Activated T-cell treated with anti-CD3 and anti-CD28 coated beads, Interleukin-2, amount 50 U/mL, for 24 hours (primary cell): ENCODE measurements at regions not wholly inside any gene's neighbourhood (a gene's known extent, or its start where the extent isn't known, plus 50 kb on each side); places are given as distances from the start of the nearest gene placed in this dataset.

Experiments
- DNase-seq: peaks from one replicate; pipeline ENCODE4 v3.0.0-alpha.2; 2020
- H3K27ac Mint-ChIP-seq: 2 replicates; pipeline ENCODE4 v1.8.0; 2020; ENCODE audit warnings: mild to moderate bottlenecking, mixed read lengths
- H3K27me3 Mint-ChIP-seq: 2 replicates; pipeline ENCODE4 v1.8.0; 2020; ENCODE audit warnings: mixed read lengths
- H3K36me3 Mint-ChIP-seq: 2 replicates; pipeline ENCODE4 v1.8.0; 2020; ENCODE audit warnings: low read depth, mixed read lengths
- H3K4me1 Mint-ChIP-seq: 2 replicates; pipeline ENCODE4 v1.8.0; 2020; ENCODE audit warnings: low read depth, mixed read lengths
- H3K4me3 Mint-ChIP-seq: 2 replicates; pipeline ENCODE4 v1.8.0; 2020; ENCODE audit warnings: mild to moderate bottlenecking, moderate library complexity, mixed read lengths
- H3K9me3 Mint-ChIP-seq: 2 replicates; pipeline ENCODE4 v1.8.0; 2020; ENCODE audit warnings: mixed read lengths

DNA sequence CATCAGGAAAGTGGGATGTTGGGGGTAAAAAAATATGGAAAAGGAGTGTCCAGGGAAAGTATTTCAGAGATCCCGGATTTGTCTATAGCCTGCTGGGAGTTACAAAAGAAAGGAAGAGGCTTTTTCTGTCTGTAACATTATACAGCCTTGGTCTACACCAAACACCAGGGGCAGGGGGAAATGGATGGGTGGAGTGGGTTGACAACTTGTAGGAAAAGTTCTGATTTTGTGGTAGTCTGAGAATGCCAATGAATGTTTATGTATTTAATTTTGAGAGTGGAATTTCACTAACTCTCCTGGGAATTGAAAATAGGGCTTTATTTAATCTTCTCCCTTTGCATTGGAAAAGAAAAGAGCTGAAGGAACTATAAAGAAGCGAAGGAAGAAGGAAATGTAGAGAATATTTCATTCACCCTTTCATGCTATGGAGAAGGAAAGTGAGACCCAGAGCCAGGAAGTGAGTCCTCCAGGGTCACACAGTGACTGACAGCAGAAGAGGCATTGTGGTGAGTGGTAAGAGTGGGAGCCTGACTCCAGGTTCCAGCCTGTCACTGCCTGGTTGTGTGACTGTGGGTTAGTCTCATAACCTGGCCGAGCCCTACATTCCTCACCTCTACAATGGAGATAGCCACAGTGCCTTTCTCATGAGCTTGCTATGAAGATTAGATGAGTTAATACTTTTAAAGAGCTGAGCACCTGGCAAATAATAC is 346.3 kb upstream of the TNP1 start:
- H3K27ac Mint-ChIP-seq: no peak overlapping the region
- DNase-seq: no peak
- peaks cover 43% of the 10 kb centered on the region for H3K27me3 Mint-ChIP-seq
- H3K4me1 Mint-ChIP-seq: peaks cover 2% of the 10 kb centered on the region
- no peaks in the 10 kb centered on the region for H3K36me3 Mint-ChIP-seq
- H3K4me3 Mint-ChIP-seq: no peak overlapping the region
- peaks cover 2% of the 10 kb centered on the region for H3K9me3 Mint-ChIP-seq

DNA sequence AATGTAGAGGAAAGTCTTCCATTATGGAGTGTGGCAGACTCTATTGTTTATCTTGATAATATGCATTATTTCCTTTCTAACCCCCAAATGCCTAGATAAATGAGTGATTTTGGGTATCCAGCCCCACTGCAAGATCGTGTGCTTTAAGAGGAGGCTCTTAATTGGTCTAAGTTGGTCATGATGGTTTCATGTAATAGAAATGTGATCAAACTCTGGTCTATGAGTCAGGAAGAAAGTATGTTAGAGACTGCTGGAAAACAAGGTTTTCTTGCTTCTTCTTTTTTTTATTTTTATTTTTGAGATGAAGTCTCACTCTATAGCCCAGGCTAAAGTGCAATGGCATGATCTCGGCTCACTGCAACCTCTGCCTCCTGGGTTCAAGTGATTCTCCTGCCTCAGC is 344.5 kb upstream of the TNP1 start:
- DNase-seq: no peak
- peaks cover 28% of the 10 kb centered on the region for H3K27me3 Mint-ChIP-seq
- H3K4me1 Mint-ChIP-seq: peaks cover 2% of the 10 kb centered on the region
- H3K9me3 Mint-ChIP-seq: no peaks in the 10 kb centered on the region
- H3K36me3 Mint-ChIP-seq: no peaks in the 10 kb centered on the region
- H3K4me3 Mint-ChIP-seq: no peak overlapping the region
- H3K27ac Mint-ChIP-seq: no peak overlapping the region

GRCh38 chr2:217203086-217203485 is 343.2 kb upstream of the TNP1 start:
- no peaks in the 10 kb centered on the region for H3K36me3 Mint-ChIP-seq
- no peaks in the 10 kb centered on the region for H3K9me3 Mint-ChIP-seq
- peaks cover 23% of the 10 kb centered on the region for H3K27me3 Mint-ChIP-seq
- H3K4me3 Mint-ChIP-seq: no peak overlapping the region
- DNase-seq: no peak
- H3K27ac Mint-ChIP-seq: no peak overlapping the region
- H3K4me1 Mint-ChIP-seq: peaks cover 2% of the 10 kb centered on the region

GRCh38 chr2:217199255-217199630 is 339.4 kb upstream of the TNP1 start:
- H3K4me3 Mint-ChIP-seq: no peak overlapping the region
- DNase-seq: no peak
- H3K9me3 Mint-ChIP-seq: no peaks in the 10 kb centered on the region
- H3K4me1 Mint-ChIP-seq: no peaks in the 10 kb centered on the region
- H3K27me3 Mint-ChIP-seq: peaks cover 13% of the 10 kb centered on the region
- H3K36me3 Mint-ChIP-seq: no peaks in the 10 kb centered on the region
- no peak overlapping the region for H3K27ac Mint-ChIP-seq

- no peaks in the 10 kb centered on the region for H3K9me3 Mint-ChIP-seq
- no peak overlapping the region for H3K27ac Mint-ChIP-seq
- no peaks in the 10 kb centered on the region for H3K36me3 Mint-ChIP-seq
- H3K4me3 Mint-ChIP-seq: no peak overlapping the region
- peaks cover 3% of the 10 kb centered on the region for H3K27me3 Mint-ChIP-seq
- no peaks in the 10 kb centered on the region for H3K4me1 Mint-ChIP-seq
- no peak for DNase-seq
Observed at GRCh38 chr2:217195658-217196446, 336.0 kb upstream of the TNP1 start.

GRCh38 chr2:217195016-217195415 is 335.2 kb upstream of the TNP1 start:
- Mint-ChIP-seq H3K27me3 (peaks cover 3% of the 10 kb centered on the region), H3K4me3 (no peak overlapping the region), H3K9me3 (no peaks in the 10 kb centered on the region), H3K27ac (no peak overlapping the region), H3K4me1 (no peaks in the 10 kb centered on the region), H3K36me3 (no peaks in the 10 kb centered on the region)
- DNase-seq: no peak

GRCh38 chr2:217193431-217194340 is 333.8 kb upstream of the TNP1 start:
- no peak overlapping the region for H3K27ac Mint-ChIP-seq
- no peak overlapping the region for H3K4me3 Mint-ChIP-seq
- H3K27me3 Mint-ChIP-seq: peaks cover 3% of the 10 kb centered on the region
- no peaks in the 10 kb centered on the region for H3K4me1 Mint-ChIP-seq
- no peaks in the 10 kb centered on the region for H3K9me3 Mint-ChIP-seq
- H3K36me3 Mint-ChIP-seq: no peaks in the 10 kb centered on the region
- no peak for DNase-seq

DNA sequence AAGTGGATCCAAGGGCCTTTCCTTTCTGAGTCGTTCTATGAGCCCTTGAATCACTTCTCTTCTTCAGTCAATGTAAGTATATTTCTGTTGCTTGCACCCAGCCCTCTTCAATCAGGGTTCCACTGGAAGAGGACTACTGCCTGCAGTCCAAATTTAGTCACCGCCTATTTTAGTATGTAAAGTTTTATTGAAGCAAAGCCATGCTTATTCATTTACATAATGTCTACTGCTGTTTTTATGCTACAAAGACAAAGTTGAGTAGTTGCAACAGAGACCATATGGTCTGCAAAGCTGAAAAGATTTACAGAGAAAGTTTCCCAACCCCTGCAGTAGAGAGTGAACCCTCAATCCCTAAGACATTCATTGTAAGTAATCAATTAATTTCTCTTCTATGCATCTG is 332.5 kb upstream of the TNP1 start:
- Mint-ChIP-seq H3K9me3 (no peaks in the 10 kb centered on the region), H3K4me1 (no peaks in the 10 kb centered on the region), H3K27ac (no peak overlapping the region), H3K4me3 (no peak overlapping the region), H3K36me3 (no peaks in the 10 kb centered on the region), H3K27me3 (peaks cover 5% of the 10 kb centered on the region)
- DNase-seq: no peak

DNA sequence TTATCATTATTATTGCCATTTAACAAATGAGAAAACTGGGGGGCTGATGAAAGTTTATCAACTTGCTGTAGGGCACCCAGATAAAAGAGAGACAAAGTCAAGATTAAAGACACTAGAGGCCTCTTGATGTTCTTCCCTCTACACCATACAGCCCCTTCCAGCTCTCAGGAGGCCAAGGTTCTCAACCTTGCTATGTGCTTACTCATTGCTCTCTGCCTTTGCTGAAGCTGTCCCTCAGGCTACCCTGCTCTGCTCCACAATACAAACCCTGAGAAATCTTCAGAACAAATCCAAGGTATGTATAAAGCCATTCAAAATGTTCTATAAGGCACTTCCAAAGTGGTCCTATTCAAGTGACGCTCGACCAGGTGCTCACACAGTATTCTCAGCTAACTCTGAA is 329.9 kb upstream of the TNP1 start:
- H3K27me3 Mint-ChIP-seq: peaks cover 6% of the 10 kb centered on the region
- no peak for DNase-seq
- no peak overlapping the region for H3K27ac Mint-ChIP-seq
- no peaks in the 10 kb centered on the region for H3K9me3 Mint-ChIP-seq
- no peaks in the 10 kb centered on the region for H3K36me3 Mint-ChIP-seq
- H3K4me3 Mint-ChIP-seq: no peak overlapping the region
- H3K4me1 Mint-ChIP-seq: no peaks in the 10 kb centered on the region

- H3K9me3 Mint-ChIP-seq: no peaks in the 10 kb centered on the region
- H3K27me3 Mint-ChIP-seq: peaks cover 6% of the 10 kb centered on the region
- H3K4me3 Mint-ChIP-seq: no peak overlapping the region
- DNase-seq: no peak
- H3K4me1 Mint-ChIP-seq: no peaks in the 10 kb centered on the region
- H3K36me3 Mint-ChIP-seq: no peaks in the 10 kb centered on the region
- no peak overlapping the region for H3K27ac Mint-ChIP-seq
Observed at GRCh38 chr2:217189131-217189530, 329.3 kb upstream of the TNP1 start.

DNA sequence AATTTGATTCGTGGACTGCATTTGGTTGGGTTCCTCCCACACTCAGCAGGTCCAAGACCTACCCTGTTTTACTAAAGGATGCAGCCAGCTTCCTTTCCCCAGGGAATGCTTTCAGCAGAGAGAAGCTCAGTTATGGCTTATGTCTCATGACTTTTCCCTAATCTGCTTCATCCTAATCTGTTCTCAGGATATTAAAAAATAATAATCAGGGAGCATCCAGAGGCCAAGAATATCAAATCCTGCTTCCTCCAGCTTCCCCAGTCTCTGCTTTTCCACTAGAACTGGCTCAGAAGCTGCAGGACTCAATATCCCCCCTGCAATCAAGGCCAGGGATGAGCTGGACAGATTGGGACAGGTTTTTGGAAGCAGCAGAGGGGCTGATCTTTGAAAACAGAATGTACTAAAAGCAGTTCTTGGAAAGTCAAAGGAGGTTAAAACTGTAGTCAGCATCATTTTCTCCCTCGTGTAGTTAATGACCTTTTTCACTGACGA is 326.9 kb upstream of the TNP1 start:
- no peak overlapping the region for H3K4me3 Mint-ChIP-seq
- no peaks in the 10 kb centered on the region for H3K9me3 Mint-ChIP-seq

GRCh38 chr2:217186152-217186551 is 326.3 kb upstream of the TNP1 start:
- no peaks in the 10 kb centered on the region for H3K9me3 Mint-ChIP-seq
- H3K36me3 Mint-ChIP-seq: no peaks in the 10 kb centered on the region
- no peak overlapping the region for H3K27ac Mint-ChIP-seq
- H3K27me3 Mint-ChIP-seq: peaks cover 6% of the 10 kb centered on the region
- DNase-seq: no peak
- no peak overlapping the region for H3K4me3 Mint-ChIP-seq
- no peaks in the 10 kb centered on the region for H3K4me1 Mint-ChIP-seq

More for the DNA sequence above, 326.9 kb upstream of the TNP1 start:
- Mint-ChIP-seq H3K27ac (no peak overlapping the region), H3K27me3 (peaks cover 6% of the 10 kb centered on the region), H3K36me3 (no peaks in the 10 kb centered on the region), H3K4me1 (no peaks in the 10 kb centered on the region)
- DNase-seq: no peak

DNA sequence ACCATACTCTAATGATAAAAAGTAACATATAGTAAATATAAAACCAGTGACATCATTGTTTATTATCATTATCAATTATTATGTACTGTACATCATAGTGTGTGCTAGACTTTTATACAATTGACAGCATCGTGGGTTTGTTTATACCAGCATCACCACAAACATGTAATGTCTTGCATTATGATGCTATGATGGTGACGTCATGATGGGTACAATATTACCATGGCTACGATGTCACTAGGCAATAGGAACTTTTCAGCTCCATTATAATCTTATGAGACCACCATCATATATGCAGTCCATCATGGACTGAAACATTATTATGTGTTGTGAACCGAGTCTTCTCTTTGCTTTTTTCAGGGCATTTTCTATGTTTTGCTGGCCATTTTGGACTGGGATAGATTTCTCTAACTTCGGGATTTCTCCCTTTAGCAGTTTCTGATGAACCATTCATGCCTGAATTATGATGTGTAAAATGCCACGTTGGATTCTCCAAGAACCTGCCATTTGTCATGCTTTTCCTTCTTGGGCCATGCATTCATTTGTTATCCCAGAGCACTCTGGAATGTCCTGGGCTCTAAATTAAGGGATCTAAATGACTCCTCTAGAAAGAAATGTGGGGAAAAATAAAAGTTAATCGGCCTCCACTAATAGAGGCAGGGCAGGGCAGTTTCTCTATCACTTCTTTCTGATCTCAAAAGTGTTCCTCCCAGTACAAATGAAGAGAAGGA is 325.6 kb upstream of the TNP1 start:
- Mint-ChIP-seq H3K36me3 (no peaks in the 10 kb centered on the region), H3K4me1 (no peaks in the 10 kb centered on the region), H3K27me3 (peaks cover 6% of the 10 kb centered on the region), H3K4me3 (no peak overlapping the region), H3K9me3 (no peaks in the 10 kb centered on the region), H3K27ac (no peak overlapping the region)
- DNase-seq: no peak

DNA sequence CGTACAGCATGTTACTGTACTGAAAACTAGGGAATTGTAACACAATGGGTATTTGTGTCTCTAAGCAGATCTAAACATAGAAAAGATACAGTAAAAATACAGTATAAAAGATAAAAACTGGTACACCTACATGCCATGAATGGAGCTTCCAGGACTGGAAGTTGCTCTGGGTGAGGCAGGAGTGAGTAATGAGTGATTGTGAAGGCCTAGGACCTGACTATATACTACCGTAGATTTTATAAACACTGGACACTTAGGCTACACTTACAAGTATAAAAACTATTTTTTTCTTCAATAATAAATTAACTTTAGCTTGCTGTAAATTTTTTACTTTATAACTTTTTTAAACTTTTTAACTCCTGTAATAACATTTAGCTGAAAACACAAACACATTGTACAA is 324.4 kb upstream of the TNP1 start:
- H3K4me1 Mint-ChIP-seq: no peaks in the 10 kb centered on the region
- peaks cover 6% of the 10 kb centered on the region for H3K27me3 Mint-ChIP-seq
- no peaks in the 10 kb centered on the region for H3K9me3 Mint-ChIP-seq
- no peak overlapping the region for H3K27ac Mint-ChIP-seq
- no peaks in the 10 kb centered on the region for H3K36me3 Mint-ChIP-seq
- DNase-seq: no peak
- H3K4me3 Mint-ChIP-seq: no peak overlapping the region
